ENCODE measurements at regions not wholly inside any gene's neighbourhood (a gene's known extent, or its start where the extent isn't known, plus 50 kb on each side); places are given as distances from the start of the nearest gene placed in this dataset.

- TF ChIP-seq CTCF (IDR thresholded peaks at IDR 0.05) (no peak), POLR2A (IDR thresholded peaks at IDR 0.05) (no peak)
Measured at GRCh38 chr3:159538507-159538906, 450.1 kb upstream of the IL12A start.
